IMR-90 (cell line): ENCODE measurements at regions not wholly inside any gene's neighbourhood (a gene's known extent, or its start where the extent isn't known, plus 50 kb on each side); places are given as distances from the start of the nearest gene placed in this dataset.
"Not testable (repeated sequence)": the region's sequence is repeated elsewhere in the genome, so short reads cannot be mapped to it uniquely, and the experiment has no call there.

ENCODE experiments used
- ATAC-seq: fragments of 200-7000 bp; cut with Tn5 transposase; 2 replicates; pipeline ENCODE4 v1.9.1; 2020; ENCODE audit warnings: low read depth, mild to moderate bottlenecking, moderate library complexity
- BruUV-seq: library from RNA; stranded (reverse); fragments of 400-500 nt; replicated peaks from 2 replicates; lab custom pipeline; 2021; lab: Mats Ljungman, UMichigan
- CTCF ChIA-PET: fragments of 300-600 bp; formaldehyde crosslinking; extraction: SDS; loops from one replicate; lab custom pipeline; 2021; ENCODE audit warnings: antibody characterized with exemption; lab: Yijun Ruan, JAX
- POLR2A ChIA-PET: fragments of 300-600 bp; sonication (Branson Sonifier 250); formaldehyde crosslinking; loops from one replicate; lab custom pipeline; 2022; ENCODE audit warnings: antibody characterized with exemption; ENCODE audit not compliant: unreplicated experiment; lab: Charles Lee
- DNase-seq: peaks from one replicate; pipeline ENCODE4 v3.0.0; 2013
- H2AFZ ChIP-seq: replicated peaks from 2 replicates; pipeline ENCODE3; 2013; ENCODE audit warnings: low read length, mild to moderate bottlenecking; ENCODE audit not compliant: poor library complexity
- H2AK5ac ChIP-seq: 2 replicates; pipeline ENCODE4 v1.6.1; 2013; ENCODE audit warnings: low read depth, low read length, inconsistent platforms
- H2AK9ac ChIP-seq: replicated peaks from 2 replicates; pipeline ENCODE3; 2013; ENCODE audit warnings: mild to moderate bottlenecking, low read depth, low read length, moderate library complexity; ENCODE audit not compliant: poor library complexity
- H2BK120ac ChIP-seq: 2 replicates; pipeline ENCODE4 v1.6.1; 2013; ENCODE audit warnings: low read depth, low read length, inconsistent platforms
- H2BK15ac ChIP-seq: 3 replicates; pipeline ENCODE4 v1.6.1; 2013; ENCODE audit warnings: low read depth, low read length, inconsistent platforms
- H2BK20ac ChIP-seq: 2 replicates; pipeline ENCODE4 v1.6.1; 2013; ENCODE audit warnings: low read depth, mild to moderate bottlenecking, inconsistent platforms, low read length, moderate library complexity
- H2BK5ac ChIP-seq: 2 replicates; pipeline ENCODE4 v1.6.1; 2013; ENCODE audit warnings: mild to moderate bottlenecking, low read depth, low read length, inconsistent platforms; ENCODE audit not compliant: poor library complexity, severe bottlenecking
- H3K14ac ChIP-seq: replicated peaks from 2 replicates; pipeline ENCODE4 v1.6.1; 2013; ENCODE audit warnings: low read depth, low read length, inconsistent platforms
- H3K18ac ChIP-seq: 2 replicates; pipeline ENCODE4 v1.6.1; 2013; ENCODE audit warnings: low read depth, low read length, control low read depth
- H3K23ac ChIP-seq: 2 replicates; pipeline ENCODE4 v1.6.1; 2013; ENCODE audit warnings: low read depth, low read length, inconsistent platforms
- H3K27ac ChIP-seq: 2 replicates; pipeline ENCODE4 v1.5.1; 2013; ENCODE audit warnings: mild to moderate bottlenecking, control low read depth, low read length; ENCODE audit not compliant: insufficient read depth
- H3K27me3 ChIP-seq: 2 replicates; pipeline ENCODE4 v1.6.1; 2013; ENCODE audit warnings: low read length; ENCODE audit not compliant: control insufficient read depth, insufficient read depth
- H3K36me3 ChIP-seq: 2 replicates; pipeline ENCODE4 v1.6.1; 2013; ENCODE audit warnings: low read length, mixed read lengths; ENCODE audit not compliant: control insufficient read depth, insufficient read depth
- H3K4ac ChIP-seq: 2 replicates; pipeline ENCODE4 v1.6.1; 2013; ENCODE audit warnings: low read depth, low read length, inconsistent platforms
- H3K4me1 ChIP-seq: 2 replicates; pipeline ENCODE4 v1.6.1; 2013; ENCODE audit warnings: low read length, mixed read lengths; ENCODE audit not compliant: control insufficient read depth, insufficient read depth
- H3K4me2 ChIP-seq: 2 replicates; pipeline ENCODE4 v1.6.1; 2013; ENCODE audit warnings: low read depth, mild to moderate bottlenecking, control low read depth, low read length, moderate library complexity
- H3K4me3 ChIP-seq: 2 replicates; pipeline ENCODE4 v1.5.1; 2013; ENCODE audit warnings: low read depth, mild to moderate bottlenecking, control low read depth, low read length, moderate library complexity; ENCODE audit not compliant: insufficient read depth
- H3K56ac ChIP-seq: 2 replicates; pipeline ENCODE4 v1.6.1; 2013; ENCODE audit warnings: low read length, inconsistent platforms; ENCODE audit not compliant: insufficient read depth; ENCODE audit errors: extremely low read depth
- H3K79me1 ChIP-seq, 2 experiments: 2 replicates each; pipeline ENCODE4 v1.6.1; 2013; ENCODE audit warnings: low read length in 2 of 2, inconsistent platforms in 1 of 2, low read depth in 1 of 2
- H3K9ac ChIP-seq: 2 replicates; pipeline ENCODE4 v1.6.1; 2013; ENCODE audit warnings: low read depth, low read length, control low read depth
- H3K9me1 ChIP-seq: 2 replicates; pipeline ENCODE4 v1.6.1; 2013; ENCODE audit warnings: low read length, inconsistent platforms; ENCODE audit not compliant: insufficient read depth
- H3K9me3 ChIP-seq: 2 replicates; pipeline ENCODE4 v1.6.1; 2013; ENCODE audit warnings: low read length; ENCODE audit not compliant: control insufficient read depth, insufficient read depth
- H4K20me1 ChIP-seq: 2 replicates; pipeline ENCODE4 v1.6.1; 2013; ENCODE audit warnings: low read length, inconsistent platforms; ENCODE audit not compliant: insufficient read depth
- H4K5ac ChIP-seq: 2 replicates; pipeline ENCODE4 v1.6.1; 2013; ENCODE audit warnings: mild to moderate bottlenecking, low read depth, low read length, control low read depth
- H4K8ac ChIP-seq, 2 experiments: 2 replicates each; pipeline ENCODE4 v1.6.1; 2013; ENCODE audit warnings: low read depth in 2 of 2, low read length in 2 of 2, control low read depth in 1 of 2, inconsistent platforms in 1 of 2
- H4K91ac ChIP-seq: 2 replicates; pipeline ENCODE4 v1.6.1; 2013; ENCODE audit warnings: low read depth, low read length, inconsistent platforms; ENCODE audit not compliant: insufficient read depth
- MAZ ChIP-seq: IDR thresholded peaks from 2 replicates; pipeline ENCODE4 v1.6.1; 2012; ENCODE audit warnings: low read depth, mild to moderate bottlenecking, low read length, improper control_type of control experiment, moderate library complexity, borderline replicate concordance
- MXI1 ChIP-seq: IDR thresholded peaks from 2 replicates; pipeline ENCODE4 v1.6.1; 2012; ENCODE audit warnings: low read depth, mild to moderate bottlenecking, low read length, moderate library complexity, borderline replicate concordance
- WGBS, 2 experiments: methylation state at CpG; one replicate each; pipeline versions ENCODE4 v1.1.5 to v1.1.7; 2013; ENCODE audit warnings: missing lambda C conversion rate in 2 of 2; ENCODE audit not compliant: insufficient read length in 1 of 2; ENCODE audit errors: extremely low coverage in 2 of 2; 5-methylcytosine and 5-hydroxymethylcytosine counted together
- dilution Hi-C: fragments of 300-500 bp; cut with HindIII; formaldehyde crosslinking; loops from one replicate; pipeline ENCODE4 v1.14.3; 2018; ENCODE audit warnings: low sequenced_read_pairs; ENCODE audit not compliant: unreplicated experiment
- in situ Hi-C: fragments of 300-500 bp; cut with MboI; formaldehyde crosslinking; loops from 3 replicates; pipeline ENCODE4 v1.14.3; 2019; ENCODE audit warnings: low sequenced_read_pairs, inconsistent platforms, mixed read lengths
- intact Hi-C: fragments of 100-400 bp; cut with micrococcal nuclease; formaldehyde crosslinking; loops from 2 replicates; pipeline ENCODE4 v1.10.0; 2022

GRCh38 chr7:57225666-57226065 lies 93.4 kb upstream of the ZNF479 start:
- no peaks in the 10 kb centered on the region for H3K4me1 ChIP-seq
- in situ Hi-C loops: no loop called here
- WGBS, 2 experiments: no CpG with 5 or more reads among the region's 4 CpGs
- H2AFZ ChIP-seq: no peak overlapping the region
- H2BK5ac ChIP-seq: no peak overlapping the region
- no peak for TF ChIP-seq MAZ
- TF ChIP-seq MXI1: no peak
- no peak overlapping the region for H2BK20ac ChIP-seq
- no peak overlapping the region for H4K91ac ChIP-seq
- no peak overlapping the region for H3K27ac ChIP-seq
- no peak overlapping the region for H2BK15ac ChIP-seq
- no TSS peak for BruUV-seq
- H3K56ac ChIP-seq: no peak overlapping the region
- dilution Hi-C loops: no loop called here
- H3K4me3 ChIP-seq: no peak overlapping the region
- H3K9me3 ChIP-seq: peaks cover 28% of the 10 kb centered on the region
- no peaks in the 10 kb centered on the region for H4K20me1 ChIP-seq
- H3K18ac ChIP-seq: no peak overlapping the region
- no peaks in the 10 kb centered on the region for H3K27me3 ChIP-seq
- ATAC-seq (no peak), DNase-seq (no peak)
- no peak overlapping the region for H2BK120ac ChIP-seq
- H3K9ac ChIP-seq: no peak overlapping the region
- H3K23ac ChIP-seq: no peak overlapping the region
- H3K4me2 ChIP-seq: no peak overlapping the region
- H3K36me3 ChIP-seq: no peaks in the 10 kb centered on the region
- POLR2A ChIA-PET: no interaction called here
- no peak overlapping the region for H4K5ac ChIP-seq
- H3K14ac ChIP-seq: no peak overlapping the region
- no peak overlapping the region for H3K4ac ChIP-seq
- no peaks in the 10 kb centered on the region for H3K9me1 ChIP-seq
- intact Hi-C loops: no loop called here
- H2AK9ac ChIP-seq: no peak overlapping the region
- no peak overlapping the region for H2AK5ac ChIP-seq
- CTCF ChIA-PET: no interaction called here
- no peak overlapping the region for H4K8ac ChIP-seq
- no peaks in the 10 kb centered on the region for H3K79me1 ChIP-seq

- H2BK20ac ChIP-seq, H3K36me3 ChIP-seq, H3K23ac ChIP-seq, H3K56ac ChIP-seq, ATAC-seq, H4K91ac ChIP-seq, H4K20me1 ChIP-seq, H2BK15ac ChIP-seq, H2BK120ac ChIP-seq, H3K4me2 ChIP-seq, H3K27ac ChIP-seq, CTCF ChIA-PET, in situ Hi-C loops, POLR2A ChIA-PET, BruUV-seq, H4K5ac ChIP-seq, H3K9ac ChIP-seq, DNase-seq, H2AFZ ChIP-seq, intact Hi-C loops, H2BK5ac ChIP-seq, H3K14ac ChIP-seq, dilution Hi-C loops, H3K4ac ChIP-seq, H2AK5ac ChIP-seq, H4K8ac ChIP-seq, H3K4me1 ChIP-seq, H3K79me1 ChIP-seq, H3K4me3 ChIP-seq, H2AK9ac ChIP-seq, H3K27me3 ChIP-seq, H3K9me1 ChIP-seq, H3K18ac ChIP-seq: not testable (repeated sequence)
- WGBS, 2 experiments: 77% methylated on average over 3 of the region's 6 CpGs; no CpG with 5 or more reads in 1 of the 2 experiments
- H3K9me3 ChIP-seq: peaks cover 22% of the 10 kb centered on the region
Observed at GRCh38 chr7:57241236-57241635, 109.0 kb upstream of the ZNF479 start.
